Peyer's patch (tissue), 4 donors: ENCODE measurements at regions not wholly inside any gene's neighbourhood (a gene's known extent, or its start where the extent isn't known, plus 50 kb on each side); places are given as distances from the start of the nearest gene placed in this dataset.

Experiments
- DNase-seq, 3 donors: peaks; one replicate each; pipeline ENCODE4 v3.0.0-alpha.2; 2017 to 2019
- H3K27ac ChIP-seq, 4 donors: fragments of 200-600 bp; sonication (generic); one replicate each; pipeline ENCODE4 v1.5.1; 2016 to 2019
- H3K27me3 ChIP-seq, 2 donors: fragments of 200-600 bp; sonication (generic); one replicate each; pipeline ENCODE4 v1.5.1; 2019
- H3K36me3 ChIP-seq, 3 donors: fragments of 200-600 bp; sonication (generic); one replicate each; pipeline ENCODE4 v1.5.1; 2016 to 2019
- H3K4me1 ChIP-seq, 4 donors: fragments of 200-600 bp; sonication (generic); one replicate each; pipeline ENCODE4 v1.5.1; 2016 to 2019
- H3K4me3 ChIP-seq, 4 donors: fragments of 200-600 bp; sonication (generic); 1 replicate in 3 of 4; 2 replicates in 1 of 4; pipeline ENCODE4 v1.5.1; 2016 to 2019; ENCODE audit warnings: mild to moderate bottlenecking in 1 of 4
- H3K9me3 ChIP-seq, 4 donors: fragments of 200-600 bp; sonication (generic); one replicate each; pipeline ENCODE4 v1.5.1; 2016 to 2019; ENCODE audit warnings: mild to moderate bottlenecking in 1 of 4
- CTCF ChIP-seq, 6 experiments: fragments of 450-650 bp in 4 of 6; fragments of 200-600 bp in 2 of 6; sonication (generic) in 1 of 6; IDR thresholded peaks; one replicate each; pipeline ENCODE4 v1.5.1; 2017 to 2019; ENCODE audit warnings: antibody characterized with exemption in 6 of 6, mild to moderate bottlenecking in 3 of 6, moderate library complexity in 1 of 6
- POLR2A ChIP-seq, 2 donors: fragments of 450-650 bp; IDR thresholded peaks; one replicate each; pipeline ENCODE4 v1.5.1; 2017; ENCODE audit warnings: antibody characterized with exemption in 2 of 2, mild to moderate bottlenecking in 2 of 2, moderate library complexity in 2 of 2

GRCh38 chr14:98404811-98405210 lies 867.2 kb downstream of the BCL11B start:
- no peaks in the 10 kb centered on the region for H3K4me1 ChIP-seq
- no peaks in the 10 kb centered on the region for H3K36me3 ChIP-seq
- TF ChIP-seq POLR2A (IDR thresholded peaks at IDR 0.05) (no peak), CTCF (IDR thresholded peaks at IDR 0.05) (no peak)
- H3K4me3 ChIP-seq: no peak overlapping the region
- no peaks in the 10 kb centered on the region for H3K9me3 ChIP-seq
- no peak for DNase-seq
- H3K27me3 ChIP-seq: no peaks in the 10 kb centered on the region
- no peak overlapping the region for H3K27ac ChIP-seq

- DNase-seq: no peak
- Histone ChIP-seq H3K4me1 (no peaks in the 10 kb centered on the region), H3K9me3 (no peaks in the 10 kb centered on the region), H3K27me3 (no peaks in the 10 kb centered on the region), H3K27ac (no peak overlapping the region), H3K36me3 (no peaks in the 10 kb centered on the region), H3K4me3 (no peak overlapping the region)
- no peak for TF ChIP-seq POLR2A (IDR thresholded peaks at IDR 0.05)
- TF ChIP-seq CTCF (IDR thresholded peaks at IDR 0.05): no peak
Observed at GRCh38 chr14:98408024-98408555, 863.9 kb downstream of the BCL11B start.

- H3K27ac ChIP-seq: no peak overlapping the region
- H3K9me3 ChIP-seq: no peaks in the 10 kb centered on the region
- no peak for DNase-seq
- no peaks in the 10 kb centered on the region for H3K27me3 ChIP-seq
- TF ChIP-seq POLR2A (IDR thresholded peaks at IDR 0.05) (no peak), CTCF (IDR thresholded peaks at IDR 0.05) (no peak)
- no peak overlapping the region for H3K4me3 ChIP-seq
- no peaks in the 10 kb centered on the region for H3K4me1 ChIP-seq
- no peaks in the 10 kb centered on the region for H3K36me3 ChIP-seq
Observed at GRCh38 chr14:98408713-98409112, 863.3 kb downstream of the BCL11B start.

GRCh38 chr14:98411154-98411553 lies 860.8 kb downstream of the BCL11B start:
- Histone ChIP-seq H3K4me1 (no peaks in the 10 kb centered on the region), H3K27me3 (no peaks in the 10 kb centered on the region), H3K4me3 (no peak overlapping the region), H3K36me3 (no peaks in the 10 kb centered on the region), H3K9me3 (no peaks in the 10 kb centered on the region), H3K27ac (no peak overlapping the region)
- TF ChIP-seq CTCF (IDR thresholded peaks at IDR 0.05) (no peak), POLR2A (IDR thresholded peaks at IDR 0.05) (no peak)
- DNase-seq: no peak

- no peaks in the 10 kb centered on the region for H3K9me3 ChIP-seq
- H3K4me1 ChIP-seq: no peaks in the 10 kb centered on the region
- TF ChIP-seq CTCF (IDR thresholded peaks at IDR 0.05) (no peak), POLR2A (IDR thresholded peaks at IDR 0.05) (no peak)
- no peaks in the 10 kb centered on the region for H3K27me3 ChIP-seq
- no peak overlapping the region for H3K27ac ChIP-seq
- no peak overlapping the region for H3K4me3 ChIP-seq
- DNase-seq: no peak
- no peaks in the 10 kb centered on the region for H3K36me3 ChIP-seq
Observed at GRCh38 chr14:98412431-98412830, 859.6 kb downstream of the BCL11B start.

GRCh38 chr14:98415766-98416165 lies 856.2 kb downstream of the BCL11B start:
- Histone ChIP-seq H3K36me3 (no peaks in the 10 kb centered on the region), H3K4me1 (no peaks in the 10 kb centered on the region), H3K27me3 (no peaks in the 10 kb centered on the region), H3K9me3 (no peaks in the 10 kb centered on the region), H3K27ac (no peak overlapping the region), H3K4me3 (no peak overlapping the region)
- no peak for DNase-seq
- no peak for TF ChIP-seq CTCF (IDR thresholded peaks at IDR 0.05)
- TF ChIP-seq POLR2A (IDR thresholded peaks at IDR 0.05): no peak
